WTC11 (cell line): ENCODE measurements at regions not wholly inside any gene's neighbourhood (a gene's known extent, or its start where the extent isn't known, plus 50 kb on each side); places are given as distances from the start of the nearest gene placed in this dataset.

Source experiments
- CTCF ChIP-seq: fragments of 200-600 bp; IDR thresholded peaks from 2 replicates; pipeline ENCODE4 v1.8.0; 2022; ENCODE audit warnings: antibody characterized with exemption
- E2F4 ChIP-seq: sonication (generic); formaldehyde crosslinking; IDR thresholded peaks from 2 replicates; pipeline ENCODE4 v1.8.1; 2022; ENCODE audit warnings: low read depth, mild to moderate bottlenecking, moderate library complexity, missing genetic modification reagents, borderline replicate concordance
- FOXP4 ChIP-seq: sonication (generic); formaldehyde crosslinking; IDR thresholded peaks from 2 replicates; pipeline ENCODE4 v1.8.0; 2022; ENCODE audit warnings: mild to moderate bottlenecking, missing genetic modification reagents

DNA sequence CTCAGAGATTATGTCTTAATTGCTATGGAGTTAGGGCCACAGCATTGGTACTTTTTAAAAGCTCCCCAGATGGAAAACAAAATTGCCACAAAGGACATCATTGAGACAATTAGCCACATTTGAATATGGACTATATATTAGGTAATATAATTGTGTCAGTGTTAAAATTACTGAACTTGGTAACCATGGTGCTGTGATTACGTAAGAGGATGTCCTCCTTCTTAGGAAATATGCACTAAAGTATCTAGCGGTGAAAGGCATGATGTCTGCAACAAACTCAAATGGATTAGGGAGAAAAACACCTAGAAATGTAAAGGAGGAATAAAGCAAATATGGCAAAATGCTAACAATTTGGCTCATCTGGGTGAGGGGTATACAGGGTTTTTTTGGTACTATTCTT, 89.9 kb upstream of the PAK3 start:
- TF ChIP-seq CTCF (no peak), FOXP4 (CRISPR knock-in tag) (no peak), E2F4 (no peak)
